ENCODE measurements at regions not wholly inside any gene's neighbourhood (a gene's known extent, or its start where the extent isn't known, plus 50 kb on each side); places are given as distances from the start of the nearest gene placed in this dataset.

DNA sequence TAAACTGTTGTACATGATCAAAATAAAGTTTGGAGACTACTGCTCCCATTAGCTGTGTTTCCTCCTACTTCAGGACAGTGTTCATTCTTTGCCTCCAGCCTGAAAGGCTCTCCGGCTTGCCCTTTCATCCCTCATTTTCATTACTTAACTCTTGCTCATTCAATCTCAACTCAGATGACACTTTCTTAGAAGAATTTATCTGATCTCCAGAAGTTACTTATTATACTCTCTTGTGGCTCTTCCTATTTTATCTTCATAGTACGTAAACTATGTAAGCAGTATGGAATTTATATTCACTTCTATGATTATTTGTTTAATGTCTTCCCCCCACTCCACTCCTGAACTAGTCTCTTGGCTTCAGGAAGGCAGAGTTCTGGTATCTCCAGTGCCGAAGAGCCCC lies 1737.9 kb upstream of the C9orf72 start:
- H3K4me3 Mint-ChIP-seq = no peak overlapping the region
- no peak for ATAC-seq (replicated peaks)
- no peaks in the 10 kb centered on the region for H3K4me1 Mint-ChIP-seq
- no peaks in the 10 kb centered on the region for H3K27me3 Mint-ChIP-seq
- H3K9me3 Mint-ChIP-seq = no peaks in the 10 kb centered on the region
- H3K27ac Mint-ChIP-seq = no peak overlapping the region
- no peaks in the 10 kb centered on the region for H3K36me3 Mint-ChIP-seq (ENCODE audit: low read depth)

DNA sequence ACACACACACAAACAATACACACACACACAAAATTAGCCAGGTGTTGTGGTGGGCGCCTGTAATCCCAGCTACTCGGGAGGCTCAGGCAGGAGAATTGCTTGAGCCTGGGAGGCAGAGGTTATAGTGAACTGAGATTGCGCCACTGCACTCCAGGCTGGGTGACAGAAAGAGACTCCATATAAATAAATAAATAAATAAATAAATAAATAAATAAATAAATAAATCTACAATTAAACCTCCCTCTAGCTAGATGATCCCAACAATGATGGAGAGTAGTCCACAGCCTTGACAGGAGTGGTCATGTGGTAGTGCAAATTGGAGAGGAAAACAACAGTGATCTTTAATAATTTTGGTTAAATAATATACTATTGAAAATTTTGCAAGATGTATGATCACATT lies 1739.0 kb upstream of the C9orf72 start:
- H3K4me1 Mint-ChIP-seq = no peaks in the 10 kb centered on the region
- ATAC-seq (replicated peaks) = no peak
- H3K27ac Mint-ChIP-seq = no peak overlapping the region
- no peaks in the 10 kb centered on the region for H3K27me3 Mint-ChIP-seq
- no peaks in the 10 kb centered on the region for H3K36me3 Mint-ChIP-seq (ENCODE audit: low read depth)
- H3K4me3 Mint-ChIP-seq = no peak overlapping the region
- H3K9me3 Mint-ChIP-seq = peaks cover 3% of the 10 kb centered on the region

DNA sequence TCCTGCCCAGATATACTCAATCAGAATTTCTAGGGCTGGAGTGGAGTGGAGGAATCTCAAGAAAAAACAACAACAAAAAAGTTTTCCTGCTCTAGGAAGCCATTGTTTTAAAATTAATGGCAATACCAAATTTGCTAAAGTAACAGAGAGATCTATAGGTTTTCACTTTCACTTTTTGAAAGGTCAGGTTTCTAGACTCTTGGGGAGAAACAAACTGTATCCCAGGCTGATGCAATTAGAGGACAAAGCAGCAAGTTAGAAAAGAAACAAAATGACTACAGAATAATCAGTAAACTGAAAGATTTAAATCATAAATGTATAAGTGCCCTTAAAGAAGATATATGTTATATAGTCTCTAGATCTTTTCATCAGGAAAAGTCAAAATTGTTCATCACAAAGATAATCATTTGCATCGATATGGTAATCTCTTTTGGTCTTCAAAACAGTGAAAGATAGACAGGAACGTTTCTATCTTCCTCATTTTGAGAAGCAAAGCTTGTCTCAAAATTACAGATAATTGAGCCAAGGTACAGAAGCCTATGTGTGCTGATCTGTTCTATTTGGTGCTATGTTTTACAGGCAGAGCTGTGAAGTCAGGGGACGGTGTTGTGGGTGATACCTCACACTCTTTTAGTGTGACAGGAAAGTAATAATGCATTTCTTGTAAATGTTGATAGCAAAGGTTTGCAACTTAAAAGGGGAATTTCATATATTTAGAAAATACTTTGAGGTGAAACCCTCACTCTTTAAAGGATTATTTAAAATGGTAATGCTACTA lies 1746.6 kb upstream of the C9orf72 start:
- H3K27ac Mint-ChIP-seq = no peak overlapping the region
- no peak overlapping the region for H3K4me3 Mint-ChIP-seq
- ATAC-seq (replicated peaks) = no peak
- H3K36me3 Mint-ChIP-seq (ENCODE audit: low read depth) = no peaks in the 10 kb centered on the region
- H3K27me3 Mint-ChIP-seq = no peaks in the 10 kb centered on the region
- H3K4me1 Mint-ChIP-seq = no peaks in the 10 kb centered on the region
- peaks cover 7% of the 10 kb centered on the region for H3K9me3 Mint-ChIP-seq

DNA sequence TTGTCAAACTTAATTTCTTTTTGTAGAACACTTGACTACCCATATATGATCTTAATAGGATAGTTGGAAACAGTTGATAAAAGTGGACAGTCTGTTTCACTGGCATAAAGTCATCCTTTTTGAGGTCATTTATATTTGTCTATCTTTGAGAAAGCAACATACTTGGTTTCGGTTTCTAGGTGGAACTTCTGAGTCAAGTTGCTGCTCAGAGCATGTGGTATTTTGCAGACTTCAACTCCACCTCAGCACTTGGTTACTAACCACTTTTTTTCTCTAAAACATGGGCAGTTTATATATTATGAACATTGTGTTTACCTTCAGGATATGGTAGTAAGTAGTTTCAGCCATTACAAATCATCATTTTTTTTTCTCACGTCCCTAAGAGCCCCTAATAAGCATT lies 1749.0 kb upstream of the C9orf72 start:
- no peak for ATAC-seq (replicated peaks)
- H3K27me3 Mint-ChIP-seq = no peaks in the 10 kb centered on the region
- no peaks in the 10 kb centered on the region for H3K4me1 Mint-ChIP-seq
- no peaks in the 10 kb centered on the region for H3K36me3 Mint-ChIP-seq (ENCODE audit: low read depth)
- peaks cover 4% of the 10 kb centered on the region for H3K9me3 Mint-ChIP-seq
- no peak overlapping the region for H3K27ac Mint-ChIP-seq
- no peak overlapping the region for H3K4me3 Mint-ChIP-seq

DNA sequence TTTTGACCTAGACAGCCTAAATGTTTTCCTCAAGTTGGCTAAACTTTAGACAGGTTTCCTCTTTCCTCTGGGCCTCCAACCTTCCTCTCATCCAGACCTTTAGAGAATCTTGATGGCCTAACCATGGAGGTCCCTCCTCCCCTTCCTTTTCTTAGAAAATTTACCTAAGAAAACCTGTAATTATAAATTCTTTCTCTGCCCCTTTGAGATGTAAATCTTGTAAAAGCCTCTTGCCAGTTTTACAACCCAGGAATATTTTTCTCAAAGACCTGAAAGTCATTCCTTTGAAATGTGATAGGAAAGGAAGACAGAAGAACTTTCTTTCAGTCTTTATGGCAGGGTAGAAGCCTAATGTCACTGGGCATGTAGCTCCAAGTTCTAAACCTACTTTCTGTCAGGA lies 1752.6 kb upstream of the C9orf72 start:
- Mint-ChIP-seq H3K4me3 (no peak overlapping the region), H3K27me3 (no peaks in the 10 kb centered on the region), H3K27ac (no peak overlapping the region), H3K9me3 (peaks cover 4% of the 10 kb centered on the region), H3K36me3 (ENCODE audit: low read depth) (no peaks in the 10 kb centered on the region), H3K4me1 (no peaks in the 10 kb centered on the region)
- no peak for ATAC-seq (replicated peaks)

DNA sequence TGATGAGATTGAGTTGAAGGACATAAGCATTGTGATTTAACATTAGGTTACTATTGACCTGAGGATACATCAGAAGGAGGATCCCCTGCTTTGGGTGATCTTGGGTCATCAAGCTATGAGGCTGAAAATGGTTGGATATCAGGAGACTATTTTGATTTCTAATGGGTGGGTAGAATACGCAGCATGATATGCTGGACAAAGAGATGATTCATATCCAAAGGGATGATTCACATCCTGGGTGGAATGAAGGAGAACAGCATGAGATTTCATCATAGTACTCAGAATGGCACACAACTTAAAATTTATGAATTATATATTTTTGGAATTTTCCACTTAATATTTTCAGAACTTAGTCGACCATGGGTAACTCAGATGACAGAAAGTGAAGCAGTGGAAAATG lies 1759.5 kb upstream of the C9orf72 start:
- H3K4me3 Mint-ChIP-seq = no peak overlapping the region
- peaks cover 3% of the 10 kb centered on the region for H3K9me3 Mint-ChIP-seq
- ATAC-seq (replicated peaks) = no peak
- no peaks in the 10 kb centered on the region for H3K27me3 Mint-ChIP-seq
- H3K4me1 Mint-ChIP-seq = no peaks in the 10 kb centered on the region
- H3K36me3 Mint-ChIP-seq (ENCODE audit: low read depth) = no peaks in the 10 kb centered on the region
- no peak overlapping the region for H3K27ac Mint-ChIP-seq

DNA sequence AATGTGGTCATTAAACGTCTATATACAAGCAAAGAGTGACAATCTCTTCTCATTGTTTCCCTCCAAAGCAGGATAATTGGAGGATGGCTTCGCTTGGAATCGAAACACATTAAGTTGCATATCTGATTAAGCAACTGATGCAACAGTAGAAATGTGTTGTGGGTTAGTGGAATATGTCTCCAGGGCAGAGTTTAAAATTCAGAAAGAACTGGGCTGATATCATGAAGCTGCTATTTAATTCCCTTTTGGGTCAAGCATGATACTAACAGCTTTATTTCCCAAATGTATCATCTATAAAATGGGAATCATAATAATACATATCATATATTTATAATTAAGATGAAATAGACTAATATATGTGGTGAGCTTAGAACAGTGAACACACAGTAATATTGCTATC lies 1763.0 kb upstream of the C9orf72 start:
- Mint-ChIP-seq H3K36me3 (ENCODE audit: low read depth) (no peaks in the 10 kb centered on the region), H3K27ac (no peak overlapping the region), H3K4me1 (no peaks in the 10 kb centered on the region), H3K4me3 (no peak overlapping the region), H3K9me3 (no peaks in the 10 kb centered on the region), H3K27me3 (no peaks in the 10 kb centered on the region)
- no peak for ATAC-seq (replicated peaks)

DNA sequence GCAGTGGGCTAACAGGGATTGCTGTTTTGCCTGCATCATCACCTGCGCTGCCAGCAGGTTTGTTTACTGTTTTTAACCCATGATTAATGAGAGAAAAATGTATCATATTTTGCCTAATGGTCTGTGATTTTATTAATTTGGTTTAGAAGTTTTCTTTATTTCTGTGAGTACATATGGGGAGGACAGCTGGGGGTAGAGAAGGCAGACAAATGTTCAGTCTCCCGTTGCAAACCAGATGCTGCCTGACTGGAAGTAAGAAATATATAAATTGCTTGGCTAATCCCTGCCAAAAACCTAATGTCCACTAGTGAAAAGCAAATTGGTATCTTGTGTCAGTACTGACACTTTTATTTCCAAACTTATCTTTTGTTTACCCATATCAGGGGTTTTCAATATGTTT lies 1766.1 kb upstream of the C9orf72 start:
- Mint-ChIP-seq H3K27ac (no peak overlapping the region), H3K4me1 (no peaks in the 10 kb centered on the region), H3K36me3 (ENCODE audit: low read depth) (no peaks in the 10 kb centered on the region), H3K4me3 (no peak overlapping the region), H3K9me3 (no peaks in the 10 kb centered on the region), H3K27me3 (no peaks in the 10 kb centered on the region)
- ATAC-seq (replicated peaks) = no peak

DNA sequence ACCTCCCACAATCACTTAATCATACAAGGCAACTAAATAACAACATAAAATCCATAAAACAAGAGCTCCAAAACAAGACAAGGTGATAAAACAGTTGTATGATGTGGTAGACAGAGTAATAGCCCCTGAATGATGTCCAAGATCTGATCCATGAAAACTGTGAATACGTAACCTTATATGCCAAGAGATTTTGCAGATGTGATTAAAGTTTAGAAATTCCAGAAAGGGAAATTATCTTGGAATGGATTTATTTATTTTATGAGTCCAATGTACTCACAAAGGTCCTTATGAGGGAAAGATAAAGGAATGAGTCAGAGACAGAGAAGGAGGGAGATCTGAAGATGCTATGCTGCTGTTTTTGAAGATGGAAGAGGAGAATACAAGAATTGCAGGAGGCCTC lies 1775.7 kb upstream of the C9orf72 start:
- Mint-ChIP-seq H3K27me3 (no peaks in the 10 kb centered on the region), H3K36me3 (ENCODE audit: low read depth) (no peaks in the 10 kb centered on the region), H3K4me1 (no peaks in the 10 kb centered on the region), H3K9me3 (peaks cover 4% of the 10 kb centered on the region), H3K4me3 (no peak overlapping the region), H3K27ac (no peak overlapping the region)
- no peak for ATAC-seq (replicated peaks)

DNA sequence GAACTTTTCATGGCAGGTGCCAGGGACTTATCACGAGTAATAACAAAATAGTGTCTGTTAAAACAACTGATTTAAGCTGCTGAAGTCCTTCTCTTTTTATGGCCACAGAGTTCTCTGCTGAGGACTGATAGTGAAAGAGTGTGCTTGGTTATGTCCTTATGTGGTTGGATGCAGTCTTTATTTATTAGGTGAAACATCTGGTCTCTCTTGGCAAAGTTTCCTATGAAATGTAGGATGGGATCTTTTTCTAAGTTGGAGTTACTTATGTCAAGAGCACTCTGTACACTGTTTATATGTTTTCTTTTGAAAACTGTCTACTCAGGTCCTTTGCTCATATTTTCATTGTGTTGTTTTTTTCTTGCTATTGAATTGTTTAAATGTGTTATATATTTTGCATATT lies 1816.1 kb upstream of the C9orf72 start:
- H3K27ac Mint-ChIP-seq = no peak overlapping the region

DNA sequence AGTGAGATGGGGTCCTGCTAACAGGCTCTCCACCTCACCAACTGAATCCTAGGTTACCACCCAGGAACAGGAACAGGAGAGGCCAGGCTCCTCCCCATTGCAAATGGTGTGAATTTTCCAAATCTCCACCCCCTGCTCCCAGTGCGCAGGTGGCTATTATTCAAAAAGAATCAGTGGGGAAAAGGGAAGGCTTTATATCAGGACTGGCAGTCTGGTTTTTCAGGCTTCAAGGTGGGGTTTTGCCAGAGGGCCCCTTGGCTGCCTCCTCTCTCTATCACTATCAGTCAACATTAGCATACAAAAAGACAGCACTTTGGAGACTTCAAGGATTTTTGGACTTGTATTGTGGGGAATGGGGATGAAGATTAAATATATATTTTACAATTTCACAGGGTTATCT lies 1817.6 kb upstream of the C9orf72 start:
- Mint-ChIP-seq H3K27ac (no peak overlapping the region), H3K9me3 (peaks cover 3% of the 10 kb centered on the region), H3K27me3 (no peaks in the 10 kb centered on the region), H3K4me3 (no peak overlapping the region), H3K36me3 (ENCODE audit: low read depth) (no peaks in the 10 kb centered on the region), H3K4me1 (no peaks in the 10 kb centered on the region)
- ATAC-seq (replicated peaks) = no peak

More for the DNA sequence above, 1816.1 kb upstream of the C9orf72 start:
- no peaks in the 10 kb centered on the region for H3K27me3 Mint-ChIP-seq
- no peaks in the 10 kb centered on the region for H3K4me1 Mint-ChIP-seq
- H3K4me3 Mint-ChIP-seq = no peak overlapping the region
- H3K36me3 Mint-ChIP-seq (ENCODE audit: low read depth) = no peaks in the 10 kb centered on the region
- H3K9me3 Mint-ChIP-seq = peaks cover 5% of the 10 kb centered on the region
- ATAC-seq (replicated peaks) = no peak

DNA sequence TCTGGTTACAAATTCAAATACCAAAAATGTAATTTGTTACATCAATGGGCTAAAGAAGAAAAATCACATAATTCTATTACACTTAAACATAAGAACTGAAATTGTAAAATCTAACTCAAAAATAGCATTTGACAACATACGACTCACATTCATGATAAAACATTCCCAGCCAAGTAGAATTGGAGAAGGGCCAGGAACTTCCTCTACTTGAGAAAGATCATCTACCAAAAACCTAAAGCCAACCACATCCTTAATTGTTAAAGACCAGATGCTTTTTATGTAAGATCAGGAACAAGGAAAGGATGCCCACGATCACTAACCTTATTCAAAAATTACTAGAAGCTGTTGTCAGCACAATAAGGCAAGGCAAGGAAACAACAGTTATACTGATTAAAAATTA lies 1819.8 kb upstream of the C9orf72 start:
- no peak for ATAC-seq (replicated peaks)
- no peaks in the 10 kb centered on the region for H3K4me1 Mint-ChIP-seq
- no peaks in the 10 kb centered on the region for H3K36me3 Mint-ChIP-seq (ENCODE audit: low read depth)
- H3K9me3 Mint-ChIP-seq = peaks cover 3% of the 10 kb centered on the region
- no peak overlapping the region for H3K4me3 Mint-ChIP-seq
- no peak overlapping the region for H3K27ac Mint-ChIP-seq
- no peaks in the 10 kb centered on the region for H3K27me3 Mint-ChIP-seq

DNA sequence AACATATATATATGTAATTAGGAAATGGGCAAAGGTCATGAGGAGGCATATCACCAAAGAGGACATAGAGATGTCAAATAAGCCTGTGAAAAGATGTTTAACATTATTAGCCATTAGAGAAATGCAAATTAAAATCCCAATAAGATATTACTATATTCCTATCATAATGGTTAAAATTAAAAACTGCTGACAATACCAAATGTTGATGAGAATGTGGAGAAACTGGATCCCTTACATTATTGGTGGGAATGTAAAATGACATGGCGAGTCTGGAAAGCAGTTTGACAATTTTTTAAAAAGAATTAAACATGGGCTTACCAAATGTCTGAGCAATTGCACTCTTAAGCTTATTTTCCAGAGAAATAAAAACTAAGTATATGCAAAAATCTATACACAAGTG lies 1821.6 kb upstream of the C9orf72 start:
- no peaks in the 10 kb centered on the region for H3K27me3 Mint-ChIP-seq
- H3K27ac Mint-ChIP-seq = no peak overlapping the region
- H3K4me1 Mint-ChIP-seq = no peaks in the 10 kb centered on the region
- no peaks in the 10 kb centered on the region for H3K36me3 Mint-ChIP-seq (ENCODE audit: low read depth)
- H3K9me3 Mint-ChIP-seq = no peaks in the 10 kb centered on the region
- ATAC-seq (replicated peaks) = no peak
- H3K4me3 Mint-ChIP-seq = no peak overlapping the region

DNA sequence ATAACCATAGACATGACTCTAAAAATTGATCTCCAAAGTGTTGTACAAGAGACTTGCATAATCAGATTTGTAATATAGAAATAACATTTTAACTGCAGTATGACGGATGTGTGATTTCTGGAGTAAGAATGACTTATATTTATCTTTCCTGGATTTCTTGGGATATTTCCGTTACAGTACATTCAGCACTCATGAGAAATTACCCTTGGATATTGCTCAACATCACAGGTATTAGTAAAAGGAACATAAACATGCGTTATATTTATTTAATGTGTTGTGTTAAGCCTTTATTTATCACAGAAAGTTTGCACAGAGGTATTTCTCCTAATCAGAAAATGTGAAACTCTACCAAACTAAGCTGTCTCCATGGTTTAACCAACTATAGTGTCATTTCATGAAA lies 1823.9 kb upstream of the C9orf72 start:
- Mint-ChIP-seq H3K36me3 (ENCODE audit: low read depth) (no peaks in the 10 kb centered on the region), H3K9me3 (no peaks in the 10 kb centered on the region), H3K27me3 (no peaks in the 10 kb centered on the region), H3K4me1 (no peaks in the 10 kb centered on the region), H3K27ac (no peak overlapping the region), H3K4me3 (no peak overlapping the region)
- ATAC-seq (replicated peaks) = no peak

DNA sequence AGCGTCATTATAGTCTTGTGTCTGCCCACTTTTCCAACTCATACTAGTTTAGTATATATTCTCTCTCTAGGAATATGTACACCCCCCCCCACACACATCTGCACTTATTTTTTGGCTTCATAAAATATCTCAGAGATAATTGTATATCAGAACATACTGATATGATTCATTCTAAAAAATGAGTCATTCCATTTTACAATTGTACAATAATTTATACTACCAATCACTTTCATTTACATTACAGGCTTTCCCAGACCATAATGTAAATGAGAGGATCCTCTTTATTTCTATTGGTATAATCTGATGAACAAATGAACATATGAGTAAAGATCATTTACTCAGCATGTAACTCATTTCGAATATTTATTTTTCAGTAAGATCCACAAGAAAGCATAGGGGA lies 1842.9 kb upstream of the C9orf72 start:
- H3K27ac Mint-ChIP-seq = no peak overlapping the region

DNA sequence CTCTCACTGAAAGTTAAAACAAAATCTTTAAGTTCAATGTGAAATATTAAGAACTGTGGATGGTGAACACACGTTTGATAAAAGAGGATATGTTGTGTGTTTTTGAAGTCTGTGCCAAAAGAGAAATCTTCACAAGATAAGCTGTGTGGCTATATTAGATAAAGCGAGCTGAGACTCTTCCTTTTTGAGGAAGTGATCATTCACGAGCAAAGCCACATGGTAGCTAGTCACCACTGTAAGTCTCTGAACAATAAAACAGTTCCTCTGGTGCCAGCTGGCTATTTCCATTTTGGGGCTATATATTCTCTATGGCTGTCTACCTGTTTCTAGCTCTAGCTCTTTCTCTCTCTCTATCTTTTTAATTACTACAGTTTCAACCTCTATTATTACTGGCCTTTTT lies 1849.2 kb upstream of the C9orf72 start:
- Mint-ChIP-seq H3K36me3 (ENCODE audit: low read depth) (no peaks in the 10 kb centered on the region), H3K4me3 (no peak overlapping the region), H3K27ac (no peak overlapping the region), H3K27me3 (no peaks in the 10 kb centered on the region), H3K4me1 (no peaks in the 10 kb centered on the region), H3K9me3 (peaks cover 5% of the 10 kb centered on the region)
- ATAC-seq (replicated peaks) = no peak

More for the DNA sequence above, 1842.9 kb upstream of the C9orf72 start:
- Mint-ChIP-seq H3K27me3 (no peaks in the 10 kb centered on the region), H3K9me3 (peaks cover 10% of the 10 kb centered on the region), H3K36me3 (ENCODE audit: low read depth) (no peaks in the 10 kb centered on the region), H3K4me3 (no peak overlapping the region), H3K4me1 (no peaks in the 10 kb centered on the region)
- ATAC-seq (replicated peaks) = no peak

Data from activated T-helper 17 cell treated with anti-CD3 and anti-CD28 coated beads, Interleukin-2, amount 50 U/mL, for 72 hours (primary cell).